ENCODE measurements at regions not wholly inside any gene's neighbourhood (a gene's known extent, or its start where the extent isn't known, plus 50 kb on each side); places are given as distances from the start of the nearest gene placed in this dataset.

- TF ChIP-seq EZH2 (IDR thresholded peaks at IDR 0.05; ENCODE audit: insufficient read depth, low read length) (no peak), CTCF (IDR thresholded peaks at IDR 0.05; ENCODE audit: insufficient read depth, low read depth, low read length) (no peak)
Measured at GRCh38 chr1:87714278-87714677, 385.6 kb downstream of the LMO4 start.
